H1 (cell line): ENCODE measurements at regions not wholly inside any gene's neighbourhood (a gene's known extent, or its start where the extent isn't known, plus 50 kb on each side); places are given as distances from the start of the nearest gene placed in this dataset.

Experiments
- CTCF ChIA-PET: fragments of 300-600 bp; sonication (Branson Sonifier 250); formaldehyde crosslinking; loops from one replicate; lab custom pipeline; 2021; ENCODE audit not compliant: partially characterized antibody; lab: Charles Lee
- POLR2A ChIA-PET: fragments of 300-600 bp; sonication (Branson Sonifier 250); formaldehyde crosslinking; loops from one replicate; lab custom pipeline; 2021; ENCODE audit warnings: inconsistent platforms; ENCODE audit not compliant: partially characterized antibody; lab: Charles Lee
- DNase-seq, 2 experiments: peaks; one replicate each; pipeline versions ENCODE4 v3.0.0 to v3.0.0-alpha.2; 2010 to 2022; ENCODE audit warnings: low spot score in 2 of 2, low read depth in 1 of 2, mixed read lengths in 1 of 2
- FAIRE-seq: peaks from 2 replicates; lab custom pipeline; 2011; peaks lifted over from hg19 to GRCh38; lab: Jason Lieb, UNC
- H2AFZ ChIP-seq: 2 replicates; pipeline ENCODE4 v1.8.1; 2012; ENCODE audit warnings: low read length, inconsistent platforms
- H2AK5ac ChIP-seq: 2 replicates; pipeline ENCODE4 v1.6.1; 2013; ENCODE audit warnings: low read depth, low read length
- H2BK120ac ChIP-seq: replicated peaks from 2 replicates; pipeline ENCODE3; 2013; ENCODE audit warnings: low read depth, low read length, inconsistent platforms
- H2BK12ac ChIP-seq: 2 replicates; pipeline ENCODE4 v1.6.1; 2013; ENCODE audit warnings: low read depth, low read length
- H2BK15ac ChIP-seq: 2 replicates; pipeline ENCODE4 v1.6.1; 2013; ENCODE audit warnings: low read length
- H2BK20ac ChIP-seq: 2 replicates; pipeline ENCODE4 v1.6.1; 2013; ENCODE audit warnings: low read length
- H2BK5ac ChIP-seq: 2 replicates; pipeline ENCODE4 v1.6.1; 2013; ENCODE audit warnings: low read depth, low read length
- H3K14ac ChIP-seq: 2 replicates; pipeline ENCODE4 v1.6.1; 2013; ENCODE audit warnings: inconsistent platforms; ENCODE audit not compliant: insufficient read length
- H3K18ac ChIP-seq: 2 replicates; pipeline ENCODE4 v1.6.1; 2013; ENCODE audit warnings: low read length; ENCODE audit errors: extremely low read depth
- H3K23ac ChIP-seq: 2 replicates; pipeline ENCODE4 v1.6.1; 2013; ENCODE audit warnings: inconsistent platforms; ENCODE audit not compliant: insufficient read length
- H3K23me2 ChIP-seq: 2 replicates; pipeline ENCODE4 v1.6.1; 2013; ENCODE audit warnings: low read depth, low read length
- H3K27ac ChIP-seq: 2 replicates; pipeline ENCODE4 v1.6.1; 2011; ENCODE audit warnings: low read depth, low read length, inconsistent platforms
- H3K27me3 ChIP-seq, 4 experiments: replicated peaks in 1 of 4; 1 replicate in 1 of 4; 2 replicates in 3 of 4; pipeline versions ENCODE4 v1.6.1 to v1.8.1; 2011 to 2013; ENCODE audit warnings: low read length in 3 of 4, mild to moderate bottlenecking in 3 of 4, inconsistent platforms in 2 of 4, mixed read lengths in 2 of 4, moderate library complexity in 1 of 4; ENCODE audit not compliant: control insufficient read depth in 3 of 4, insufficient read depth in 3 of 4; ENCODE audit errors: extremely low read depth in 1 of 4
- H3K36me3 ChIP-seq, 4 experiments: 2 replicates each; pipeline versions ENCODE4 v1.6.1 to v1.8.1; 2011 to 2013; ENCODE audit warnings: mild to moderate bottlenecking in 4 of 4, low read length in 3 of 4, moderate library complexity in 2 of 4, control low read depth in 1 of 4, inconsistent platforms in 1 of 4; ENCODE audit not compliant: insufficient read depth in 4 of 4, control insufficient read depth in 2 of 4
- H3K4ac ChIP-seq: replicated peaks from 2 replicates; pipeline ENCODE3; 2013; ENCODE audit warnings: low read length, low read depth, mixed read lengths, inconsistent platforms; ENCODE audit not compliant: insufficient read length
- H3K4me1 ChIP-seq, 4 experiments: replicated peaks in 1 of 4; 1 replicate in 1 of 4; 2 replicates in 3 of 4; pipeline versions ENCODE4 v1.6.1 to v1.8.1; 2011 to 2013; ENCODE audit warnings: low read length in 3 of 4, inconsistent platforms in 2 of 4, mixed read lengths in 1 of 4; ENCODE audit not compliant: insufficient read depth in 4 of 4, control insufficient read depth in 3 of 4
- H3K4me2 ChIP-seq, 2 experiments: 2 replicates each; pipeline versions ENCODE4 v1.6.1 to v1.8.1; 2011 to 2013; ENCODE audit warnings: low read depth in 2 of 2, low read length in 2 of 2, control low read depth in 1 of 2, inconsistent platforms in 1 of 2, mild to moderate bottlenecking in 1 of 2; ENCODE audit not compliant: insufficient read depth in 1 of 2
- H3K4me3 ChIP-seq, 4 experiments: fragments of 200-600, 300-600 bp in 1 of 4; sonication (generic), shearing (Covaris generic), sonication (Bioruptor Twin) in 1 of 4; 2 replicates each; pipeline versions ENCODE4 v1.5.1 to v1.8.1; 2011 to 2016; ENCODE audit warnings: low read length in 4 of 4, low read depth in 3 of 4, control low read depth in 2 of 4, inconsistent platforms in 2 of 4, mild to moderate bottlenecking in 2 of 4, mixed read lengths in 1 of 4, moderate library complexity in 1 of 4; ENCODE audit not compliant: insufficient read depth in 2 of 4; ENCODE audit errors: extremely low read depth in 1 of 4
- H3K56ac ChIP-seq: replicated peaks from 2 replicates; pipeline ENCODE3; 2013; ENCODE audit warnings: low read depth, mild to moderate bottlenecking, mixed read lengths, low read length, inconsistent platforms; ENCODE audit not compliant: insufficient read length
- H3K79me1 ChIP-seq: 2 replicates; pipeline ENCODE4 v1.6.1; 2013; ENCODE audit warnings: low read depth, low read length, control low read depth
- H3K79me2 ChIP-seq, 2 experiments: 2 replicates each; pipeline versions ENCODE4 v1.6.1 to v1.8.1; 2012 to 2013; ENCODE audit warnings: low read length in 2 of 2, mild to moderate bottlenecking in 2 of 2, inconsistent platforms in 1 of 2; ENCODE audit not compliant: insufficient read depth in 2 of 2, control insufficient read depth in 1 of 2
- H3K9ac ChIP-seq, 4 experiments: replicated peaks in 1 of 4; 1 replicate in 1 of 4; 2 replicates in 3 of 4; pipeline versions ENCODE4 v1.6.1 to v1.8.1; 2011 to 2013; ENCODE audit warnings: low read depth in 3 of 4, low read length in 3 of 4, control low read depth in 2 of 4, mild to moderate bottlenecking in 2 of 4, moderate library complexity in 2 of 4, inconsistent platforms in 1 of 4; ENCODE audit errors: extremely low read depth in 1 of 4
- H3K9me3 ChIP-seq, 2 experiments: 2 replicates each; pipeline versions ENCODE4 v1.6.1 to v1.8.1; 2012 to 2013; ENCODE audit warnings: mild to moderate bottlenecking in 2 of 2, moderate library complexity in 2 of 2, control low read depth in 1 of 2, inconsistent platforms in 1 of 2, low read depth in 1 of 2, low read length in 1 of 2, mixed read lengths in 1 of 2; ENCODE audit not compliant: insufficient read depth in 2 of 2
- H4K20me1 ChIP-seq, 2 experiments: replicated peaks in 1 of 2; 2 replicates each; pipeline versions ENCODE3 to v1.8.1; 2011 to 2013; ENCODE audit warnings: inconsistent platforms in 2 of 2, low read length in 2 of 2, mild to moderate bottlenecking in 1 of 2; ENCODE audit not compliant: insufficient read depth in 2 of 2, control insufficient read depth in 1 of 2
- H4K5ac ChIP-seq: 2 replicates; pipeline ENCODE4 v1.6.1; 2013; ENCODE audit warnings: low read length, low read depth, mixed read lengths, inconsistent platforms; ENCODE audit not compliant: insufficient read length
- H4K8ac ChIP-seq: 2 replicates; pipeline ENCODE4 v1.8.0; 2013; ENCODE audit warnings: mild to moderate bottlenecking, moderate library complexity, low read length, inconsistent platforms; ENCODE audit not compliant: insufficient read depth; ENCODE audit errors: extremely low read depth
- H4K91ac ChIP-seq: replicated peaks from 2 replicates; pipeline ENCODE3; 2013; ENCODE audit warnings: low read length, mixed read lengths, inconsistent platforms; ENCODE audit not compliant: insufficient read length
- ASH2L ChIP-seq: fragments of 200-600, 300-600 bp; sonication (generic); IDR thresholded peaks from one replicate; pipeline ENCODE4 v1.7.1; 2017; ENCODE audit warnings: low read length
- CBX5 ChIP-seq: fragments of 300-800, 300-1000 bp; sonication (generic); IDR thresholded peaks from 2 replicates; pipeline ENCODE4 v1.7.1; 2016; ENCODE audit warnings: antibody characterized with exemption, low read length, low read depth
- GABPA ChIP-seq: IDR thresholded peaks from 2 replicates; pipeline ENCODE4 v1.6.1; 2011; ENCODE audit warnings: mild to moderate bottlenecking, low read length, moderate library complexity, borderline replicate concordance; ENCODE audit not compliant: insufficient read depth
- HDAC2 ChIP-seq, 2 experiments: fragments of 300-600 bp in 1 of 2; sonication (generic) in 1 of 2; IDR thresholded peaks; 2 replicates each; pipeline ENCODE4 v1.6.1; 2011 to 2012; ENCODE audit warnings: low read depth in 2 of 2, low read length in 2 of 2, mild to moderate bottlenecking in 2 of 2, moderate library complexity in 2 of 2, borderline replicate concordance in 1 of 2, inconsistent platforms in 1 of 2
- RNF2 ChIP-seq: fragments of 200-900, 300-1000 bp; sonication (generic); IDR thresholded peaks from 2 replicates; pipeline ENCODE4 v1.7.1; 2016; ENCODE audit warnings: borderline replicate concordance, low read depth, mild to moderate bottlenecking, antibody characterized with exemption, low read length; ENCODE audit not compliant: poor library complexity, severe bottlenecking; ENCODE audit errors: missing control alignments
- SAP30 ChIP-seq: fragments of 300-600 bp; sonication (generic); IDR thresholded peaks from 2 replicates; pipeline ENCODE4 v1.7.1; 2012; ENCODE audit warnings: low read length, moderate library complexity, mild to moderate bottlenecking, inconsistent platforms; ENCODE audit not compliant: insufficient read depth, insufficient replicate concordance
- YY1 ChIP-seq: IDR thresholded peaks from 2 replicates; pipeline ENCODE4 v1.6.1; 2011; ENCODE audit warnings: low read depth, mild to moderate bottlenecking, low read length
- WGBS, 2 experiments: shearing (Covaris generic) in 1 of 2; methylation state at CpG; one replicate each; pipeline versions ENCODE4 v1.1.6 to v1.1.7; 2013 to 2015; ENCODE audit warnings: low lambda C conversion rate in 2 of 2, mixed read lengths in 2 of 2, inconsistent platforms in 1 of 2, low coverage in 1 of 2, missing lambda C conversion rate in 1 of 2; ENCODE audit not compliant: insufficient replicate concordance in 2 of 2, insufficient coverage in 1 of 2, insufficient read length in 1 of 2; ENCODE audit errors: extremely low coverage in 1 of 2, missing lambda C conversion rate in 1 of 2; 5-methylcytosine and 5-hydroxymethylcytosine counted together
- TF ChIP-seq, protein P1 (sequence below), 3 experiments: IDR thresholded peaks; 1 replicate in 2 of 3; 2 replicates in 1 of 3; pipeline versions ENCODE4 v1.5.1 to v1.6.1; 2011; ENCODE audit warnings: low read length in 3 of 3, mild to moderate bottlenecking in 3 of 3, inconsistent platforms in 2 of 3, low read depth in 1 of 3, moderate library complexity in 1 of 3; ENCODE audit not compliant: insufficient read depth in 1 of 3; ENCODE audit errors: control extremely low read depth in 1 of 3

GRCh38 chr13:62510906-62511655 is 1095.4 kb upstream of the PCDH20 start:
- no peak overlapping the region for H3K18ac ChIP-seq
- no peak overlapping the region for H3K56ac ChIP-seq
- H3K4me1 ChIP-seq = peaks cover 0 to 13% (median 8%) of the 10 kb centered on the region in 4 experiments; a peak in 6 of 7 replicates
- peak in 1 of 2 experiments; percentile 21 for DNase-seq
- no peak overlapping the region for H4K5ac ChIP-seq
- no peak overlapping the region for H4K91ac ChIP-seq
- peak overlapping the region; percentile 36 to 42; a peak in 3 of 4 replicates for H3K4me2 ChIP-seq
- no peaks in the 10 kb centered on the region for H3K23me2 ChIP-seq
- H3K14ac ChIP-seq = no peak overlapping the region
- H3K4me3 ChIP-seq = peak overlapping the region in 1 of 4 experiments; percentile 25; a peak in 1 of 8 replicates
- ChIA-PET CTCF (interaction anchor here (1.0 to 2.6 kb wide), 7 partner anchors 13 to 1007 kb away, joined by 3 to 6 read pairs (median 4); no protein-coding TSS in a partner anchor), POLR2A (no interaction called here)
- H2BK15ac ChIP-seq = no peak overlapping the region
- no peaks in the 10 kb centered on the region for H3K27me3 ChIP-seq
- no peaks in the 10 kb centered on the region for H3K36me3 ChIP-seq
- WGBS, 2 experiments = 33% methylated on average over 2 of the region's 2 CpGs; no CpG with 5 or more reads in 1 of the 2 experiments
- H4K8ac ChIP-seq = no peak overlapping the region
- 0 out of 2 replicates have a peak overlapping the region, but pooled peaks have one; percentile 73 for H2BK20ac ChIP-seq
- H2BK12ac ChIP-seq = peak overlapping the region; percentile 91
- no peak overlapping the region for H3K27ac ChIP-seq
- FAIRE-seq = peak; percentile 78
- no peaks in the 10 kb centered on the region for H4K20me1 ChIP-seq
- no peak overlapping the region for H3K4ac ChIP-seq
- peak overlapping the region; percentile 20; the same call in 1 of the 2 replicates for H2AK5ac ChIP-seq
- H3K79me1 ChIP-seq = no peaks in the 10 kb centered on the region
- no peak overlapping the region for H2AFZ ChIP-seq
- H3K79me2 ChIP-seq = no peaks in the 10 kb centered on the region
- peak overlapping the region; percentile 38 for H2BK120ac ChIP-seq
- H3K9me3 ChIP-seq = no peaks in the 10 kb centered on the region
- no peak overlapping the region for H3K9ac ChIP-seq
- H2BK5ac ChIP-seq = no peak overlapping the region
- H3K23ac ChIP-seq = no peak overlapping the region
- no peak for TF ChIP-seq CBX5
- no peak for TF ChIP-seq SAP30
- no peak for TF ChIP-seq RNF2
- TF ChIP-seq YY1 = no peak
- TF ChIP-seq, protein P1, sequence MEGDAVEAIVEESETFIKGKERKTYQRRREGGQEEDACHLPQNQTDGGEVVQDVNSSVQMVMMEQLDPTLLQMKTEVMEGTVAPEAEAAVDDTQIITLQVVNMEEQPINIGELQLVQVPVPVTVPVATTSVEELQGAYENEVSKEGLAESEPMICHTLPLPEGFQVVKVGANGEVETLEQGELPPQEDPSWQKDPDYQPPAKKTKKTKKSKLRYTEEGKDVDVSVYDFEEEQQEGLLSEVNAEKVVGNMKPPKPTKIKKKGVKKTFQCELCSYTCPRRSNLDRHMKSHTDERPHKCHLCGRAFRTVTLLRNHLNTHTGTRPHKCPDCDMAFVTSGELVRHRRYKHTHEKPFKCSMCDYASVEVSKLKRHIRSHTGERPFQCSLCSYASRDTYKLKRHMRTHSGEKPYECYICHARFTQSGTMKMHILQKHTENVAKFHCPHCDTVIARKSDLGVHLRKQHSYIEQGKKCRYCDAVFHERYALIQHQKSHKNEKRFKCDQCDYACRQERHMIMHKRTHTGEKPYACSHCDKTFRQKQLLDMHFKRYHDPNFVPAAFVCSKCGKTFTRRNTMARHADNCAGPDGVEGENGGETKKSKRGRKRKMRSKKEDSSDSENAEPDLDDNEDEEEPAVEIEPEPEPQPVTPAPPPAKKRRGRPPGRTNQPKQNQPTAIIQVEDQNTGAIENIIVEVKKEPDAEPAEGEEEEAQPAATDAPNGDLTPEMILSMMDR (IDR thresholded peaks at IDR 0.05; ENCODE audit: control extremely low read depth in 1 of 3, insufficient read depth in 1 of 3, low read depth in 1 of 3, low read length in 3 of 3) = no peak
- no peak for TF ChIP-seq ASH2L
- peak in 1 of 2 experiments; percentile 40; a peak in 1 of 4 replicates for TF ChIP-seq HDAC2 (IDR thresholded peaks at IDR 0.05; ENCODE audit: borderline replicate concordance in 1 of 2, low read depth in 2 of 2, low read length in 2 of 2)
- no peak for TF ChIP-seq GABPA
